Right lobe of liver (tissue), 6 donors: ENCODE measurements at regions not wholly inside any gene's neighbourhood (a gene's known extent, or its start where the extent isn't known, plus 50 kb on each side); places are given as distances from the start of the nearest gene placed in this dataset.

ENCODE experiments used
- ATAC-seq, 4 donors: fragments of 200-7000 bp; cut with Tn5 transposase; one replicate each; pipeline ENCODE4 v1.9.1; 2020; ENCODE audit warnings: mild to moderate bottlenecking in 4 of 4, moderate library complexity in 4 of 4
- DNase-seq, 3 donors: peaks; one replicate each; pipeline ENCODE4 v3.0.0-alpha.2; 2020
- H3K27ac ChIP-seq, 3 donors: fragments of 200-600 bp; one replicate each; pipeline ENCODE4 v1.8.0; 2022
- H3K27me3 ChIP-seq, 2 donors: fragments of 200-600 bp; one replicate each; pipeline ENCODE4 v1.8.0; 2022
- H3K36me3 ChIP-seq, 4 donors: fragments of 200-600 bp; sonication (generic) in 1 of 4; one replicate each; pipeline versions ENCODE4 v1.5.1 to v1.8.0; 2017 to 2022; ENCODE audit warnings: control low read depth in 1 of 4
- H3K4me1 ChIP-seq, 4 donors: fragments of 200-600 bp; sonication (generic) in 1 of 4; one replicate each; pipeline versions ENCODE4 v1.5.1 to v1.8.0; 2017 to 2022; ENCODE audit warnings: control low read depth in 1 of 4
- H3K4me3 ChIP-seq, 3 donors: fragments of 200-600 bp; one replicate each; pipeline ENCODE4 v1.8.0; 2022
- H3K9me3 ChIP-seq, 4 donors: fragments of 200-600 bp; sonication (generic) in 1 of 4; one replicate each; pipeline versions ENCODE4 v1.5.1 to v1.8.0; 2017 to 2022; ENCODE audit warnings: control low read depth in 1 of 4
- POLR2A ChIP-seq: fragments of 450-650 bp; IDR thresholded peaks from one replicate; pipeline ENCODE4 v1.6.1; 2017; ENCODE audit warnings: antibody characterized with exemption, mild to moderate bottlenecking
- WGBS: methylation state at CpG from one replicate; pipeline ENCODE4 v1.1.6; 2018; ENCODE audit warnings: low coverage, low lambda C conversion rate; ENCODE audit not compliant: insufficient coverage; ENCODE audit errors: missing lambda C conversion rate; 5-methylcytosine and 5-hydroxymethylcytosine counted together
- intact Hi-C, 2 donors: fragments of 100-400 bp; cut with DNase I; formaldehyde crosslinking; loops; one replicate each; pipeline versions ENCODE4 v1.11.2 to v1.14.1; 2022
- TF ChIP-seq, protein P1 (sequence below), 4 donors: fragments of 200-600 bp in 3 of 4; fragments of 450-650 bp in 1 of 4; IDR thresholded peaks; one replicate each; pipeline versions ENCODE4 v1.5.1 to v1.8.0; 2016 to 2022; ENCODE audit warnings: antibody characterized with exemption in 4 of 4, mild to moderate bottlenecking in 2 of 4
- donor health status: DM: no; HTN: yes; CAD: no.
- donor health status: DM: no; HTN: no; CAD: no.
- donor health status: DM: no; HTN: no; CAD: no.
- donor health status: DM: no; HTN: yes; CAD: no.
- donor health status: DM: no; HTN: yes; CAD: no.

DNA sequence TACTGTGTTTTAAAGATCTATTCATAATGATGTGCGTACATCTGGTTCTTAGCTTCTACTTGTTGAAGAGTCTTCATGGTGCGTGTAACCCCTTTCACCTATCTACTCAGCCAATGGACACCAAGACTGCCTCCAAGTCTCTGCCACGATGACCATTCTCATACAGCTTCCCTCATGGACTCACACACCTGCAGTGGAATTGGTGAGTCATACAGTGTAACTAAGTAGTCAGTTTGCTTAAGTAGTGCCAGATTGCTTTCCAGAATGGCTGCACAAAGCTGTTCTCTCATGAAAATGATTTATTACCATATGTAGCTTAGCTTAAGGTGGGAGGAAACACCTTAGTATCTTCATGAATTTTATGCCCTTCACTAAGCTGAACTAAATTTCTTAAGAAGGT lies 112.3 kb downstream of the AKAP11 start:
- H3K4me3 ChIP-seq = no peak overlapping the region
- intact Hi-C loops = no loop called here
- no peaks in the 10 kb centered on the region for H3K36me3 ChIP-seq
- no peak overlapping the region for H3K27ac ChIP-seq
- WGBS = 96% methylated on average over 3 of the region's 3 CpGs
- peak in 1 of 4 donors; percentile 18 for ATAC-seq
- TF ChIP-seq, protein P1, sequence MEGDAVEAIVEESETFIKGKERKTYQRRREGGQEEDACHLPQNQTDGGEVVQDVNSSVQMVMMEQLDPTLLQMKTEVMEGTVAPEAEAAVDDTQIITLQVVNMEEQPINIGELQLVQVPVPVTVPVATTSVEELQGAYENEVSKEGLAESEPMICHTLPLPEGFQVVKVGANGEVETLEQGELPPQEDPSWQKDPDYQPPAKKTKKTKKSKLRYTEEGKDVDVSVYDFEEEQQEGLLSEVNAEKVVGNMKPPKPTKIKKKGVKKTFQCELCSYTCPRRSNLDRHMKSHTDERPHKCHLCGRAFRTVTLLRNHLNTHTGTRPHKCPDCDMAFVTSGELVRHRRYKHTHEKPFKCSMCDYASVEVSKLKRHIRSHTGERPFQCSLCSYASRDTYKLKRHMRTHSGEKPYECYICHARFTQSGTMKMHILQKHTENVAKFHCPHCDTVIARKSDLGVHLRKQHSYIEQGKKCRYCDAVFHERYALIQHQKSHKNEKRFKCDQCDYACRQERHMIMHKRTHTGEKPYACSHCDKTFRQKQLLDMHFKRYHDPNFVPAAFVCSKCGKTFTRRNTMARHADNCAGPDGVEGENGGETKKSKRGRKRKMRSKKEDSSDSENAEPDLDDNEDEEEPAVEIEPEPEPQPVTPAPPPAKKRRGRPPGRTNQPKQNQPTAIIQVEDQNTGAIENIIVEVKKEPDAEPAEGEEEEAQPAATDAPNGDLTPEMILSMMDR (IDR thresholded peaks at IDR 0.05) = no peak
- TF ChIP-seq POLR2A = no peak
- H3K27me3 ChIP-seq = no peaks in the 10 kb centered on the region
- no peaks in the 10 kb centered on the region for H3K4me1 ChIP-seq
- DNase-seq = no peak
- H3K9me3 ChIP-seq = no peaks in the 10 kb centered on the region

DNA sequence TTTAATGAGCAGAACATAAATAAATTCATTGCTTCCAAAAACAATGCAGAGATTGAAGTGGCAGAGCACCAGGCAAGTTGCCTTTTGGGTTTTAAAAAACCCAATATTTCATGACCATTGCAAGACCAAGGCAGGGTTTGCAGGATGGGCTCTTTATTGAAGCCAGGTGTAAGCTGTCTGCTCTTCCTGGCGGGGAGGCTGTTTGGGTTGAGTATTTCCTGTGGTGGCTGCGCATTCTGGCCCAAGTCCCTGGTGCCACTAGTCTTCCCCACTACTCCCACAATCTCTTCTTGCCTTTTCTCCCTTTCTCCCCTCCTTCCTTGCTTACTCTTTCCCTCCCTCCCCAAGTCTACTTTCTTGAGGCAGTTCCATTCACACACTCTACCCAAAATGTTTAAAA lies 116.4 kb downstream of the AKAP11 start:
- H3K36me3 ChIP-seq = no peaks in the 10 kb centered on the region
- WGBS = 69% methylated on average over 2 of the region's 2 CpGs
- intact Hi-C loops = no loop called here
- H3K27ac ChIP-seq = no peak overlapping the region
- H3K27me3 ChIP-seq = no peaks in the 10 kb centered on the region
- H3K4me1 ChIP-seq = no peaks in the 10 kb centered on the region
- no peaks in the 10 kb centered on the region for H3K9me3 ChIP-seq
- TF ChIP-seq, protein P1 (IDR thresholded peaks at IDR 0.05) = no peak
- TF ChIP-seq POLR2A = no peak
- ATAC-seq = no peak
- DNase-seq = no peak
- H3K4me3 ChIP-seq = no peak overlapping the region

DNA sequence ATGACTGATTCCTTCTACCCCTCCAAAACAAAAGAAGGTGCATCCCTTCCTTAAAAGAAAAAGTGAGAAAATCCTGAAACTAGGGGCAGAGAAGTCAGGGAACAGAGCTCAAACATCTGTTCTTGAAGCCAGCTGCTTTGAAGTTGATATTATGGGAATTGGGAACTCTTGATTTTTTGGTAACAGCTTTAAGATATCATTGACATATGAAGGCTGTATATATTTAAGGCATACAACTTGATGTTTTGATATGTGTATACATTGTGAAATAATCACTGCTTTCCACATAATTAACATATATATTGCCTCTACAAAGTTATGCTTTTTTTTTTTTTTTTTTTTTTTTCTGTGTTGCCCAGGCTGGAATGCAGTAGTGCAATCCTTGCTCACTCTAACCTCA lies 117.1 kb downstream of the AKAP11 start:
- DNase-seq (no peak), ATAC-seq (no peak)
- no peak overlapping the region for H3K27ac ChIP-seq
- H3K27me3 ChIP-seq = no peaks in the 10 kb centered on the region
- no peak for TF ChIP-seq POLR2A
- TF ChIP-seq, protein P1 (IDR thresholded peaks at IDR 0.05) = no peak
- no peak overlapping the region for H3K4me3 ChIP-seq
- H3K4me1 ChIP-seq = no peaks in the 10 kb centered on the region
- intact Hi-C loops = no loop called here
- no peaks in the 10 kb centered on the region for H3K36me3 ChIP-seq
- no peaks in the 10 kb centered on the region for H3K9me3 ChIP-seq

DNA sequence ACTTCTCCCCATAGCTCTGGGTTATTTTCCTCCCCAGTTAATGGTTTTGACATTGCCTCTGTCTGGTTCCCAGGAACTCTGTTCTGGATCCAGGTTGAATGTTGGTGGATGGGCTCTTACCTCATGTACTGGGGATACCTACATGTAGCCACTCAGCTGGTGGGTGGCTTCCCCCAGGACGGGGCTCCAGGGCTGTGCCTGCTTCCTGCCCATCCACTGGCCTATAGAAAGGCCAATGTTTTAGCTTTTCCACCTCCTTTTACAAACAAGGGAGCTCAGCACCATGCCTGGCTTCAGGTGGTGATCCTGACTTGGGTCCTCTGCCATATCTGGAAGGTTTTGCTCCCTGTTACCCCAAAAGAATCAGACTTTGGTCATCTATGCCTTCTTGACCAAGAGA lies 120.2 kb downstream of the AKAP11 start:
- DNase-seq (no peak), ATAC-seq (no peak)
- no peaks in the 10 kb centered on the region for H3K36me3 ChIP-seq
- WGBS = 67% methylated on average over 1 of the region's 1 CpG
- no peak overlapping the region for H3K4me3 ChIP-seq
- intact Hi-C loops = no loop called here
- no peaks in the 10 kb centered on the region for H3K4me1 ChIP-seq
- H3K9me3 ChIP-seq = no peaks in the 10 kb centered on the region
- TF ChIP-seq, protein P1 (IDR thresholded peaks at IDR 0.05) = no peak
- TF ChIP-seq POLR2A = no peak
- no peaks in the 10 kb centered on the region for H3K27me3 ChIP-seq
- no peak overlapping the region for H3K27ac ChIP-seq
